GM18502 (cell line): ENCODE measurements at regions not wholly inside any gene's neighbourhood (a gene's known extent, or its start where the extent isn't known, plus 50 kb on each side); places are given as distances from the start of the nearest gene placed in this dataset.

Experiments used
- ATAC-seq: cut with Tn5 transposase; IDR thresholded peaks from one replicate; pipeline ENCODE4 v1.9.1; 2021; ENCODE audit warnings: mild to moderate bottlenecking; ENCODE audit not compliant: unreplicated experiment, poor library complexity

- ATAC-seq, result no peak
Measured at GRCh38 chr2:129741165-129741564, 238.3 kb upstream of the RAB6C start.

GRCh38 chr2:129741623-129742022 is 237.8 kb upstream of the RAB6C start:
- ATAC-seq, result no peak

GRCh38 chr2:129742415-129743180 is 236.9 kb upstream of the RAB6C start:
- no peak for ATAC-seq

- ATAC-seq, result no peak
Measured at GRCh38 chr2:129744141-129744540, 235.3 kb upstream of the RAB6C start.

GRCh38 chr2:129744649-129745048 is 234.8 kb upstream of the RAB6C start:
- ATAC-seq, result no peak

GRCh38 chr2:129747500-129748125 is 231.9 kb upstream of the RAB6C start:
- ATAC-seq, result no peak

- ATAC-seq, result no peak
Measured at GRCh38 chr2:129748250-129748649, 231.2 kb upstream of the RAB6C start.

GRCh38 chr2:129748653-129749052 is 230.8 kb upstream of the RAB6C start:
- no peak for ATAC-seq

- ATAC-seq, result no peak
Measured at GRCh38 chr2:129751409-129751808, 228.1 kb upstream of the RAB6C start.

GRCh38 chr2:129752176-129752575 is 227.3 kb upstream of the RAB6C start:
- no peak for ATAC-seq

- no peak for ATAC-seq
Measured at GRCh38 chr2:129752686-129753085, 226.8 kb upstream of the RAB6C start.

- no peak for ATAC-seq
Measured at GRCh38 chr2:129753261-129753660, 226.2 kb upstream of the RAB6C start.

GRCh38 chr2:129754421-129754820 is 225.0 kb upstream of the RAB6C start:
- ATAC-seq, result no peak

GRCh38 chr2:129754831-129755230 is 224.6 kb upstream of the RAB6C start:
- ATAC-seq, result no peak

GRCh38 chr2:129755786-129756185 is 223.7 kb upstream of the RAB6C start:
- ATAC-seq, result no peak

GRCh38 chr2:129756276-129756675 is 223.2 kb upstream of the RAB6C start:
- ATAC-seq, result no peak

GRCh38 chr2:129757366-129757914 is 222.0 kb upstream of the RAB6C start:
- ATAC-seq, result no peak

GRCh38 chr2:129757915-129758783 is 221.3 kb upstream of the RAB6C start:
- no peak for ATAC-seq

- no peak for ATAC-seq
Measured at GRCh38 chr2:129758784-129759471, 220.5 kb upstream of the RAB6C start.

- no peak for ATAC-seq
Measured at GRCh38 chr2:129759472-129760010, 219.9 kb upstream of the RAB6C start.
